ENCODE measurements at regions not wholly inside any gene's neighbourhood (a gene's known extent, or its start where the extent isn't known, plus 50 kb on each side); places are given as distances from the start of the nearest gene placed in this dataset.

- TF ChIP-seq USF2 (IDR thresholded peaks at IDR 0.05; ENCODE audit: low read depth, low read length) (no peak), CHD1 (IDR thresholded peaks at IDR 0.05; ENCODE audit: low read depth, low read length) (no peak)
These were observed 87.8 kb downstream of the PRKAB2 start (continued) for GRCh38 chr1:147084273-147085096.

GRCh38 chr1:147083919-147084272 lies 88.4 kb downstream of the PRKAB2 start:
- POLR2A ChIA-PET (ENCODE audit: unreplicated experiment) = interaction anchor here (1.0 kb wide), 1 partner anchor 160 kb away, joined by 9 read pairs; no protein-coding TSS in a partner anchor
- dilution Hi-C loops (cut with HindIII; ENCODE audit: low sequenced_read_pairs, unreplicated experiment) = no loop called here
- peak overlapping the region; percentile 54 for H2AFZ ChIP-seq (replicated peaks; ENCODE audit: low read length, poor library complexity)

More at GRCh38 chr1:147083919-147084272, 88.4 kb downstream of the PRKAB2 start:
- Histone ChIP-seq H3K18ac (ENCODE audit: low read depth, low read length) (no peak overlapping the region), H4K20me1 (ENCODE audit: insufficient read depth, low read length) (no peaks in the 10 kb centered on the region), H4K91ac (ENCODE audit: insufficient read depth, low read depth, low read length) (no peak overlapping the region), H3K4me1 (ENCODE audit: control insufficient read depth, insufficient read depth, low read length) (no peaks in the 10 kb centered on the region), H3K4ac (ENCODE audit: low read depth, low read length) (no peak overlapping the region), H3K79me1 (ENCODE audit: low read depth in 1 of 2, low read length in 2 of 2) (no peaks in the 10 kb centered on the region), H3K27me3 (ENCODE audit: control insufficient read depth, insufficient read depth, low read length) (peaks cover 37% of the 10 kb centered on the region), H4K5ac (ENCODE audit: low read depth, low read length) (no peak overlapping the region), H2AK5ac (ENCODE audit: low read depth, low read length) (no peak overlapping the region), H3K27ac (ENCODE audit: insufficient read depth, low read length) (no peak overlapping the region), H2BK120ac (ENCODE audit: low read depth, low read length) (no peak overlapping the region), H2BK5ac (ENCODE audit: low read depth, low read length, poor library complexity, severe bottlenecking) (no peak overlapping the region), H3K23ac (ENCODE audit: low read depth, low read length) (no peak overlapping the region), H3K4me3 (ENCODE audit: insufficient read depth, low read depth, low read length) (peak overlapping the region; percentile 61), H3K56ac (ENCODE audit: extremely low read depth, insufficient read depth, low read length) (no peak overlapping the region), H4K8ac (ENCODE audit: low read depth in 2 of 2, low read length in 2 of 2) (no peak overlapping the region), H2BK20ac (ENCODE audit: low read depth, low read length) (no peak overlapping the region), H3K4me2 (ENCODE audit: low read depth, low read length) (peak overlapping the region; percentile 76), H3K9me3 (ENCODE audit: control insufficient read depth, insufficient read depth, low read length) (peaks cover 5% of the 10 kb centered on the region), H3K14ac (replicated peaks; ENCODE audit: low read depth, low read length) (no peak overlapping the region), H3K36me3 (ENCODE audit: control insufficient read depth, insufficient read depth, low read length) (no peaks in the 10 kb centered on the region), H3K9me1 (ENCODE audit: insufficient read depth, low read length) (no peaks in the 10 kb centered on the region), H2AK9ac (replicated peaks; ENCODE audit: low read depth, low read length, poor library complexity) (no peak overlapping the region), H2BK15ac (ENCODE audit: low read depth, low read length) (no peak overlapping the region), H3K9ac (ENCODE audit: low read depth, low read length) (no peak overlapping the region)
- no peak for DNase-seq
- intact Hi-C loops (cut with micrococcal nuclease) (loop anchor here (1.0 kb wide), 2 partner anchors 88 to 159 kb away; partner anchors contain the start of gene PRKAB2), in situ Hi-C loops (cut with MboI; ENCODE audit: low sequenced_read_pairs) (no loop called here)
- no peak for ATAC-seq (ENCODE audit: low read depth)
- no peak for TF ChIP-seq USF2 (IDR thresholded peaks at IDR 0.05; ENCODE audit: low read depth, low read length)
- BruUV-seq (replicated peaks) = no TSS peak
- CTCF ChIA-PET = no interaction called here
- no CpG with 5 or more reads among the region's 18 CpGs for WGBS, 2 experiments (ENCODE audit: extremely low coverage in 2 of 2, insufficient read length in 1 of 2)

Data from IMR-90 (cell line).